Neural cell (in vitro differentiated cells): ENCODE measurements at regions not wholly inside any gene's neighbourhood (a gene's known extent, or its start where the extent isn't known, plus 50 kb on each side); places are given as distances from the start of the nearest gene placed in this dataset.

Source experiments
- H2AFZ ChIP-seq: fragments of 200-600, 300-800 bp; sonication (generic), shearing (Covaris generic); 2 replicates; pipeline ENCODE4 v1.6.0; 2014; ENCODE audit warnings: low read depth, mild to moderate bottlenecking, antibody characterized with exemption, low read length, moderate library complexity
- H3F3A ChIP-seq: fragments of 200-600 bp; shearing (Covaris generic); 2 replicates; pipeline ENCODE4 v1.6.1; 2016; ENCODE audit warnings: mild to moderate bottlenecking, moderate library complexity, mixed read lengths, antibody characterized with exemption, low read length; ENCODE audit not compliant: insufficient read depth, poor library complexity, severe bottlenecking
- H3K27ac ChIP-seq: fragments of 200-600, 300-800 bp; sonication (generic), shearing (Covaris generic); 2 replicates; pipeline ENCODE4 v1.5.1; 2014; ENCODE audit warnings: mild to moderate bottlenecking, low read length, moderate library complexity
- H3K27me3 ChIP-seq: fragments of 300-800, 200-600 bp; sonication (generic), shearing (Covaris generic); 2 replicates; pipeline ENCODE4 v1.6.0; 2014; ENCODE audit warnings: mild to moderate bottlenecking, low read depth, low read length, moderate library complexity; ENCODE audit not compliant: insufficient read depth
- H3K36me3 ChIP-seq: fragments of 300-800, 200-600 bp; sonication (generic), shearing (Covaris generic); 2 replicates; pipeline ENCODE4 v1.5.1; 2014; ENCODE audit warnings: mild to moderate bottlenecking, antibody characterized with exemption, low read length, moderate library complexity; ENCODE audit not compliant: insufficient read depth
- H3K4me2 ChIP-seq: fragments of 300-800, 200-600 bp; sonication (generic), shearing (Covaris generic); 2 replicates; pipeline ENCODE4 v1.6.0; 2014; ENCODE audit warnings: mild to moderate bottlenecking, low read length
- H3K4me3 ChIP-seq: fragments of 300-800, 200-600 bp; sonication (generic), shearing (Covaris generic); 2 replicates; pipeline ENCODE4 v1.5.1; 2014; ENCODE audit warnings: mild to moderate bottlenecking, low read length, moderate library complexity
- H3K79me2 ChIP-seq: fragments of 200-600 bp; shearing (Covaris generic); replicated peaks from 2 replicates; pipeline ENCODE4 v1.6.0; 2014; ENCODE audit warnings: mild to moderate bottlenecking, low read length, moderate library complexity; ENCODE audit not compliant: insufficient read depth
- H3K9ac ChIP-seq: fragments of 300-800, 200-600 bp; sonication (generic), shearing (Covaris generic); 2 replicates; pipeline ENCODE4 v1.6.1; 2016; ENCODE audit warnings: mild to moderate bottlenecking, low read length, mixed read lengths
- H3K9me2 ChIP-seq: fragments of 200-600 bp; shearing (Covaris generic); 2 replicates; pipeline ENCODE4 v1.6.1; 2016; ENCODE audit warnings: mild to moderate bottlenecking, low read length, mixed read lengths; ENCODE audit not compliant: insufficient read depth
- H3K9me3 ChIP-seq: fragments of 200-600, 300-800 bp; sonication (generic), shearing (Covaris generic); 2 replicates; pipeline ENCODE4 v1.6.1; 2016; ENCODE audit warnings: mild to moderate bottlenecking, mixed run types, low read length, moderate library complexity, mixed read lengths
- H4K20me1 ChIP-seq: fragments of 200-600 bp; shearing (Covaris generic); 2 replicates; pipeline ENCODE4 v1.6.1; 2016; ENCODE audit warnings: mild to moderate bottlenecking, mixed run types; ENCODE audit not compliant: insufficient read depth
- CTCF ChIP-seq: fragments of 450-650 bp; IDR thresholded peaks from 2 replicates; pipeline ENCODE4 v1.5.1; 2014; ENCODE audit warnings: antibody characterized with exemption, mild to moderate bottlenecking, moderate library complexity; ENCODE audit not compliant: poor library complexity, severe bottlenecking
- EP300 ChIP-seq: fragments of 450-650 bp; conservative IDR thresholded peaks from 2 replicates; pipeline ENCODE4 v1.6.1; 2014; ENCODE audit warnings: antibody characterized with exemption, mild to moderate bottlenecking, moderate library complexity; ENCODE audit not compliant: poor library complexity, severe bottlenecking
- EZH2 ChIP-seq: fragments of 200-600, 300-800 bp; shearing (Covaris generic), sonication (generic); IDR thresholded peaks from 2 replicates; pipeline ENCODE4 v1.6.1; 2014; ENCODE audit warnings: antibody characterized with exemption, low read length, borderline replicate concordance, mild to moderate bottlenecking; ENCODE audit not compliant: insufficient read depth, poor library complexity, severe bottlenecking
- MXI1 ChIP-seq: fragments of 450-650 bp; conservative IDR thresholded peaks from 2 replicates; pipeline ENCODE4 v1.6.1; 2014; ENCODE audit warnings: antibody characterized with exemption, mild to moderate bottlenecking; ENCODE audit not compliant: poor library complexity, severe bottlenecking
- POLR2AphosphoS5 ChIP-seq: IDR thresholded peaks from 2 replicates; pipeline ENCODE4 v1.6.1; 2012
- REST ChIP-seq: IDR thresholded peaks from 2 replicates; pipeline ENCODE4 v1.6.1; 2012; ENCODE audit warnings: borderline replicate concordance
- SMC3 ChIP-seq: fragments of 450-650 bp; conservative IDR thresholded peaks from 2 replicates; pipeline ENCODE4 v1.6.1; 2014; ENCODE audit warnings: antibody characterized with exemption, mild to moderate bottlenecking, moderate library complexity; ENCODE audit not compliant: poor library complexity
- TAF1 ChIP-seq: IDR thresholded peaks from 2 replicates; pipeline ENCODE4 v1.6.1; 2012; ENCODE audit warnings: low read depth

- Histone ChIP-seq H3K9me2 (no peaks in the 10 kb centered on the region), H4K20me1 (no peaks in the 10 kb centered on the region), H3K4me2 (no peak overlapping the region), H3K4me3 (no peak overlapping the region), H2AFZ (no peak overlapping the region), H3F3A (no peaks in the 10 kb centered on the region), H3K36me3 (no peaks in the 10 kb centered on the region), H3K79me2 (no peaks in the 10 kb centered on the region), H3K9ac (no peak overlapping the region), H3K9me3 (no peaks in the 10 kb centered on the region), H3K27me3 (no peaks in the 10 kb centered on the region), H3K27ac (no peak overlapping the region)
- TF ChIP-seq TAF1 = no peak
- TF ChIP-seq CTCF = no peak
- no peak for TF ChIP-seq SMC3
- no peak for TF ChIP-seq REST
- no peak for TF ChIP-seq POLR2AphosphoS5
- TF ChIP-seq EP300 = no peak
Observed at GRCh38 chr14:62592877-62593276, 452.4 kb downstream of the KCNH5 start.

GRCh38 chr14:62597143-62597542 lies 448.1 kb downstream of the KCNH5 start:
- H3K4me3 ChIP-seq = no peak overlapping the region
- TF ChIP-seq POLR2AphosphoS5 (no peak), TAF1 (no peak), REST (no peak), MXI1 (no peak), SMC3 (no peak), EZH2 (no peak), CTCF (no peak)

More at GRCh38 chr14:62597143-62597542, 448.1 kb downstream of the KCNH5 start:
- H3F3A ChIP-seq = no peaks in the 10 kb centered on the region
- no peaks in the 10 kb centered on the region for H3K27me3 ChIP-seq
- H2AFZ ChIP-seq = no peak overlapping the region
- no peaks in the 10 kb centered on the region for H3K36me3 ChIP-seq
- no peaks in the 10 kb centered on the region for H3K9me3 ChIP-seq
- H3K79me2 ChIP-seq = no peaks in the 10 kb centered on the region
- H3K4me2 ChIP-seq = no peak overlapping the region
- no peak overlapping the region for H3K9ac ChIP-seq
- H4K20me1 ChIP-seq = no peaks in the 10 kb centered on the region
- H3K27ac ChIP-seq = no peak overlapping the region
- no peaks in the 10 kb centered on the region for H3K9me2 ChIP-seq
